Activated CD4-positive, alpha-beta T cell treated with anti-CD3 and anti-CD28 coated beads for 48 hours (primary cell): ENCODE measurements at regions not wholly inside any gene's neighbourhood (a gene's known extent, or its start where the extent isn't known, plus 50 kb on each side); places are given as distances from the start of the nearest gene placed in this dataset.
"Not testable (repeated sequence)": the region's sequence is repeated elsewhere in the genome, so short reads cannot be mapped to it uniquely, and the experiment has no call there.

Experiments
- DNase-seq: peaks from one replicate; pipeline ENCODE4 v3.0.0-alpha.2; 2020

- DNase-seq, result no peak
Measured at GRCh38 chr6:15922510-15923250, 206.2 kb upstream of the MYLIP start.

GRCh38 chr6:15921243-15921642, 207.6 kb upstream of the MYLIP start:
- DNase-seq, result no peak

GRCh38 chr6:15916581-15916980, 212.3 kb upstream of the MYLIP start:
- DNase-seq, result no peak

DNA sequence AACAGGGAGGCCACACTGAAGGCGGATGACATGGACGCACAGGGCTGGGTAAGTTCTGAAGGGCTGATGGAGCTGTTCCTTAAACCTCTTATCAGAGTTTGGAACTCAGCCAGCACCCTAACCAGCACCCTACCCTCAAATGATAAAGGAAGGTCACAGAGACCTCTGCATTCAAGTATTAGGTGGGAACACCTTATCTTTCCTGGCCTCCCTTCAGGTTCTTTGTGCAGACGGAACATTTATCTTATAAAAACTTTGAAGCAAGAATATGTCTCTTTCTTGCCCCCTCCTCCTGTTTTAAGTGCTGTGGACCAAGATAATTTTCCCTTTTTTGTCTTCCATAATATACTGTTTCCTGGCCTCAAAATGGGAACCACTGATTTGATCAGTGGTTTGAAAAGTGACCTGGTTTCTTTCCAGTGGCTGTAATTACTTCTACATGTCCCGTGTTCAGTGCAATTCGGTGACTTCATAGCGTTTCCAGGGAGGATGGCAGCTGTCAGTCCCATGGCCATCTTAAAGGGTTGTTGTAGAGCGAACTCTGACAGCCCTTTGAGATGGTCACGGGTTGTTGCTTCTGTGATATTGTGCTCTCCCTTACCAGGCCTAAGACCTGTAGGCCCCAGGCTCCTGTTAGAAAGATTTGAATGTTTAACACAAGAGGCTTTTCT, 213.2 kb upstream of the MYLIP start:
- no peak for DNase-seq

- DNase-seq, result peak; percentile 53
Measured at GRCh38 chr6:15914553-15914952, 214.3 kb upstream of the MYLIP start.

- no peak for DNase-seq
Measured at GRCh38 chr6:15913573-15913972, 215.3 kb upstream of the MYLIP start.

DNA sequence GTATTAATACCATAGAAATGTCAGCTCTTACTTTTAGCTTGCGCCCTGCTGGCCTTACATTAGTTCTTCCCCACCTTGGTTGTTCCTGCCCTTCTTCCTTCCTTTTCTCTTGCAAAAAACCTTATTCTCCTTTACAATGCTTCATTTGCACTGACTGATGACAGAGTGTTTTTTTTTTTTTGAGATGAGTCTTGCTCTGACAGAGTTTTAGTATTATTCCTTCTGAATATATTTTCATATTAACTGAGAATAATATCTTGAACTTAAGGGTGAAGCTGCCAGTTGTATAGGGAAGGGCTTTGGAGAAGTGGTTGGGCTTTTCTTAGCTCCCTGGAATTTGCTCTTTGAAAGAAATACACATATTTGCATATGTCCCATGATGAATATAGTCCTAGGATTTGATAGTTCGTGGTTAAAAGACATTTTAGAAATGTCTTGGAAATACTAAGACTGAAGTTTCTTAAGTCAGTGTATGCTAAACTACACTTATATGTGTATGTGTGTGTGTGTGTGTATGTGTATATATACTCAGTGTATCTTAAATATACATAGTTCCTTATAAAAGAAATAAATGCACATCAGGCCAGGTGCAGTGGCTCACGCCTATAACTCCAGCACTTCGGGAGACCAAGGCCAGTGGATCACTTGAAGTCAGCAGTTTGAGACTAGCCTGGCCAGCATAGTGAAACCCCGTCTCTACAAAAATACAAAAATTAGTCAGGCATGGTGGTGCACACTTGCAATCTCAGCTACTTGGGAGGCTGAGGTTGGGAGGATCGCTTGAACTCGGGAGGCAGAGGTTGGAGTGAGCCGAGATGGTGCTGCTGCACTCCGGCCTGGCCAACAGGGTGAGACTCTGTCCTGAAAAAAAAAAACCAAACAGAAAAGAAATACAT, 216.1 kb upstream of the MYLIP start:
- DNase-seq, result no peak

GRCh38 chr6:15911753-15912504, 217.0 kb upstream of the MYLIP start:
- DNase-seq, result peak; percentile 78

DNA sequence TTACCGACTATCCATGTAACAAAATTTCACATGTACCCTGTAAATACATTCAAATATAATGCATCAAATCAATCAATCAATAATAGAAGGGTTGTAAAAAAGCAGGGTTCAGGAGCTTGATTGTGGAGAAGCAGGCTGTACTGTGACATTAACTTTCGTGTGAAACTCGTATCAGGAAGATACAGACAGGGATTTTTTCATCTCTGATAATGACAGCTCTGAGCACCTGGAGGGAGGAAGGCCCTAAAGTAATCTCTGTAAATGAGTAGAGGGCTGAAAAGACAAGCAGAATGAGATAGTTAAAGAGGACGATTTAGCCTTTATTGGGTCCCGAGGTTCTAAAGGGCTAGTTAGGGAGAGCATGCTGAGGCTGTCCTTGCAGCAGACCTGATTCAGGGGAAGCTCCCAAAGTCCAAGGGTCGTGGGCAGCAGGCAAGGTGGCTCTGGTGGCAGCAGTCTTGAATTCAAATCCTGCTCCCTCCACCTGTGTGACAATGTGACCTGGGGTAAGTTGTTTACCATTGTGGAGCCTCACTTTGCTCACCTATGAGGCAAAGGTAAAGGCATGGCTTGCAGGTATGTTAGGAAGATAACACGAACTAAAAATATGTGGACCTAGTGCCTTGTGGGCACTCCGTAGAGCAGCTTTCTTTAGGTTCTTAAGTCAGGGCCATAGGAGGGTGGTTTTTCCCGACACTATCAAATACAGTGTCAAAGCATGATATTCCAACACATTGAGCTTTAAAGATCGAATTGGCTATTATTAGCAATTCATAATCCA, 219.4 kb upstream of the MYLIP start:
- no peak for DNase-seq

- DNase-seq, result no peak
Measured at GRCh38 chr6:15908871-15909270, 220.0 kb upstream of the MYLIP start.

DNA sequence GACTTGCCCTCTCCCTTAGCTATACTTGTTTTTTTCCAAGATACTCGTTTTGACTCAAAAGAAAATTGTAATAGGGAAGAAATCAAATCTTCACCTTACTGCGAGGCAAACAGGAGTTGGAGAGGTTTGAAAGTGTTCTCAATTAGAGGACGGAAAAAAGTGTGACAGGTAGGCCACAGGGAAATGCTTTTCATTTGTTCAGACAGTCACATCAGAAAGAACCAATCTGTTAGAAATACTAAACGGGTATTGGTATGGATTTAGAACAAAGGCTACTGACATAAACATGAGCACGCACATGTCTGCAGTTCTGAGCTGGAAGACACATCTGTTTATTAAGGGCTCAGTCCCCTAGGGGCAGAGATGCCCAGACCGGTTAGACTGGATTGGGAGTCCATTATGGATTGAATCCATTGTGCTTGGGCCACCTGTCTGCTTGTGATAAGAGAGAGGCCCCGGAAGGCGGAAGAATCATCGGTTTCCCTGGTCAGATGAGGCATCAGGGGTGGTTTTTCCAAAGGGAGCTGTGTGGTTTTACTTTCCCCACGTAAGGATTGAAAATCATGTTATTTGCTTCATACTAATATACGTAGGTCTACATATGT, 220.9 kb upstream of the MYLIP start:
- no peak for DNase-seq

GRCh38 chr6:15907220-15907913, 221.5 kb upstream of the MYLIP start:
- not testable (repeated sequence) for DNase-seq

DNA sequence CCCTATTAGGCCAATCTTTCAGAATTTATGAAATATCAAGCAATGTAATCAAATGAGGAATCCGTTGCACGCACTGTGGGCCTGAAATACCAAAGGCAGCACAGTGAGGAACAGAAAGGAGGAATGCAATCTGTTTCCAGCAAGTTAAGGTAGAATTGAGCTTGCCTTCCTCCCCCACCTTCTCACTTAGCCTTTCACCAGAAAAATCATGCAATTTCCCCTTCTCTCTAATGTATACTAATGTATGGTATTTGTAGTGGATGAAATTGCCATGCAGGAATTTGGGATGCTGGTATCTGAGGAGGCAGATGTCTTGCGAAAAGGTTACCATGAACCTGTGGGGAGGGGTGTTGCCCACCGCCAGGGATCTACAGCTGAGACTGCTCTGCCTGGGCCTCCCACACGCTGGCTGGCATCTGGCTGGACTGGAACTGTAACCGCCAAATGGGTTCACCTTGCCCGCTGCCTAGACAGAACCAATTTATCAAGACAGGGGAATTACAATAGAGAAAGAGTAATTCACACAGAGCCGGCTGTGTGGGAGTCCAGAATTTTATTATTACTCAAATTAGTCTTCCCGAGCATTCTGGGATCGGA, 222.4 kb upstream of the MYLIP start:
- DNase-seq, result no peak

DNA sequence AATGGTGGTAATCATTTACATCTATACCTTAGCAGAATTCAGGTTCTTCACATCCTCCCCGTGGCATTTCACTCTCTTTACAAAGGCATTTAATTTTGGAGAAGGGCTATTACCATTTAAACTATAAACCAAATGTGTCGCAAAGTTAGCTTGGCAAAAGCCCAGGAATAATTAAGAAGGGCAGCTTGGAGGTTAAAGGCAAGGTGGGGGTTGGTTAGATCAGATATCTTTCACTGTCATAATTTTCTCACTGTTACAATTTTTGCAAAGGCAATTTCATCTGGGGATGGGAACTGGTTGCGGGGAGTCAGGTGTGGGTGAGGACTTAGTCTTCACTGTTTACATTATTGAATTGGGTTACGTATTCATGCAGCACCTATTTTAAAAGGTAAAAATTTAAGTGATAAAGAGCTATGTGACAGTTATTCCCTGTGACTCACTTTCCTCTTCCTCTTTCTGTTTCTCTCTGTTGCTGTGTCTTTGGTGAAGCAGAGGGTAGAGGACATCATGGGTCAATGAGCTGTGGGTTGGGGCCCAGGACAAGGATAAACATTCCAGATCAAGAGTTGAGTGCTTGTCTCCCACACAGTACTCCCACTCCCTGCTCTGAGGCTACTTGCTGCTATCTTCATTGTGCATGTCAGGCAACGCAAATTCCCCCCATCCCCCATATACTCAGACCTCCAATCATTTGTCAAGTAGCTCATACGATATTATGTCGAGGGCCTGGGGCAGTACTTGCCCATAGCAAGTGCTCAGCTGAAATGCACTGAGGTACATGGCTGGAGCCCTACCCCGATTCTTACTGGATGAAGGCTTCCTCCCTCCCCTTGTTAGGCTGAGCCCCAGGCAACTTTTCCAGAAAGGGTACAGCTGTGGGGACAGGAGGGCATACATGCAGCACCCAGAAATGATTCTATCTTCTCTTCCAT, 223.1 kb upstream of the MYLIP start:
- no peak for DNase-seq

DNA sequence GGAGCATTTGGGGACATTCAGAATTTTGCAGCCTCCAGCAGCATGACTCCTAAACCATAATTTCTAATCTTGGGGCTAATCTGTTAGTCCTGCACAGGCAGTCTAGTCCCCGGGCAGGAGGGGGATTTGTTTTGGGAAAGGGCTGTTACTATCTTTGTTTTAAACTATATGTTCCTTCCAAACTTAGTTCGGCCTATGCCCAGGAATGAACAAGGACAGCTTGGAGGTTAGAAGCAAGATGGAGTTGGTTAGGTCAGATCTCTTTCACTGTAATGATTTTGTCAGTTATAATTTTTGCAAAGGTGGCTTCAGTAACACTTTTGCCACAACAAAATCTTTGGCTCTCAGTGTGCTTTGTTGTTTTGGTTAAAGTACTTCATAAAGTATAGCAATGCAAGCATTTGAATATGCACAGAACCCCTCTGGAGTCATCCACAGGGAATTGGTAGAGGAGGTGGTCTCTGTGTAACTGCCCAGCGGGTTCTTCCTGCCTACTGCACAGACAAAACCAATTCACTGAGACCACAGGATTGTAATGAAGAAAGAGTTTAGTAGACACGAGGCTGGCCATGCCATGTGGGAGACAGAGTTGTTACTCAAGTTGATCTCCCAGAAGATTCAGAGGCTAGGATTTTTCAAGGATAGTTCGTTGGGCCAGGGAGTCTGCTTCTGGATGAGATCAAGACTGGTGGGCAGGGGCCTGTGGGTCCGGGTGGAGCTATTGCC, 224.1 kb upstream of the MYLIP start:
- no peak for DNase-seq

DNA sequence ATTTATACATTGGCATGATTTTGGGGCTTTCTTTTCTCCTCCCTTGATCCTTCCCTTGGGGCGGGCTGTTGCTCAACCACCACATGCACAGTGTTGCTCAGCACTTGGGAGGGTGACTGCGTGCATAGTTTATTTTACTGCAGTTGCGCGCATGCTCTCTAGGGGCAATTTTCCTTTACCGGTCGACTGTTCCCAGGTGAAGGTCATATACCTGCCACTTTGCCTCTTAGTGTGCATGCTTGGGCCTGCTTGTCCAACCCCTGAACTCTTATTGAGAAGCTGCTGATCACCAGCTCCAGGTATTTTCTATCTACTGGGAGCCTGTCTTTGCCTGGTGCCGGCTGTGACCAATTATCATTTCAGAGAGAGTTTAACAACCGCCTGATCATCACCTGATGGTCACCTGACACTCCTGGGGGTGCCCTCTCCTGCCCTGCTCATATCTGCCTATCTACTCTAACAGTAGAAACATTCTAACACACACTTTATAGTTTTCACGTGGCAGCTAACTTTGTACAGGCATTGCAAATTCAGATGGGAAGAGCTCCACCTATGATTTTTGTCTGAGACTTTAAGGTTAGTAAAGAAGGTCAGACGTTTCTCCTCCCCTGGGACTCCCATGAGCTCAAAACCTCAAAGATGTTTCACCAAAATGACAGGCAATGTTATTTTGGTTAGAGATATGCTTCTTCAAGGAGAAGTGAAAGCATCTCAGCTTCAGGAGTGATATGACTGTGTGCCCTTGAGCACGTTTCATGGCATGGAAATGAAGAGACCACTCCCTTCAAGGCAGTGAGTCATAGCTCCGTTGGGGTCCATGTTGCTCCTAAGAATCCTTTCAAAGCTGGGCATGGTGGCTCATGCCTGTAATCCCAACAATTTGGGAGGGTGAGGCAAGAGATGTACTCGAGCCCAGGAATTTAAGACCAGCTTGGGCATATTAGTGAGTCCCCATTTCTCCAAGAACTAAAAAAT, 227.5 kb upstream of the MYLIP start:
- DNase-seq, result peak; percentile 60

DNA sequence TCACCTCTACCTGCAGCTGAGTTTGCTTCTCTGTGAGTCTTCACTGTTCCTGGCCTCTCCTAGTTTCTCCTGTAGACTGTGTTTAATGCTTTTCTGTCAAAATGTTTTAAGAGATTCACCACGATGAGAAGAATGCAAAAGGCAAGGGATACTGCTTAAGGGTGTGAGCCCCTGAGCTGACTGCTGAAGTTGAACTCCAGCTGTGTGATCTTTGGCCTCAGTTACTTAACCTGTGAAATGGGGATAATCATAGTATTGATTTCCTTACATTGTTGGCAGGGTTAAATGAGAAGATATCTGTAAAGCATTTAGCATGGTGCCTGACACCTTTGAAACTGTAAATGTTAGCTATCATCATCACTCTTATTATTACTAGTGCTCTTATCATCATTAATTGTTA, 230.2 kb upstream of the MYLIP start:
- no peak for DNase-seq
